ENCODE measurements at regions not wholly inside any gene's neighbourhood (a gene's known extent, or its start where the extent isn't known, plus 50 kb on each side); places are given as distances from the start of the nearest gene placed in this dataset.

- H3K79me2 ChIP-seq, result no peaks in the 10 kb centered on the region
- no peak overlapping the region for H3K4me2 ChIP-seq (ENCODE audit: low read length)
- no peaks in the 10 kb centered on the region for H3K9me3 ChIP-seq (ENCODE audit: control insufficient read depth, low read length)
- no peaks in the 10 kb centered on the region for H3K27me3 ChIP-seq (ENCODE audit: control insufficient read depth, insufficient read depth, low read length)
- H3K4me1 ChIP-seq, result no peaks in the 10 kb centered on the region
- H3K36me3 ChIP-seq (ENCODE audit: control insufficient read depth, insufficient read depth, low read length), result no peaks in the 10 kb centered on the region
- no peak overlapping the region for H3K27ac ChIP-seq
- no peak overlapping the region for H3K4me3 ChIP-seq (ENCODE audit: low read depth, low read length)
- no peak overlapping the region for H3K9ac ChIP-seq
- H2AFZ ChIP-seq, result no peak overlapping the region
- TF ChIP-seq CTCF (IDR thresholded peaks at IDR 0.05), result no peak
These were observed 97.2 kb upstream of the SFSWAP start for GRCh38 chr12:131613678-131614077.

- no peaks in the 10 kb centered on the region for H3K27me3 ChIP-seq (ENCODE audit: control insufficient read depth, insufficient read depth, low read length)
- TF ChIP-seq CTCF (IDR thresholded peaks at IDR 0.05), result no peak
- H3K9ac ChIP-seq, result no peak overlapping the region
- no peak overlapping the region for H2AFZ ChIP-seq
- no peaks in the 10 kb centered on the region for H3K79me2 ChIP-seq
- H3K4me2 ChIP-seq (ENCODE audit: low read length), result no peak overlapping the region
- H3K36me3 ChIP-seq (ENCODE audit: control insufficient read depth, insufficient read depth, low read length), result no peaks in the 10 kb centered on the region
- H3K9me3 ChIP-seq (ENCODE audit: control insufficient read depth, low read length), result no peaks in the 10 kb centered on the region
- no peak overlapping the region for H3K27ac ChIP-seq
- H3K4me3 ChIP-seq (ENCODE audit: low read depth, low read length), result no peak overlapping the region
- H3K4me1 ChIP-seq, result no peaks in the 10 kb centered on the region
These were observed 95.4 kb upstream of the SFSWAP start for GRCh38 chr12:131615326-131616042.

GRCh38 chr12:131616043-131616700, 94.7 kb upstream of the SFSWAP start:
- Histone ChIP-seq H3K9ac (no peak overlapping the region), H3K9me3 (ENCODE audit: control insufficient read depth, low read length) (no peaks in the 10 kb centered on the region), H3K4me2 (ENCODE audit: low read length) (no peak overlapping the region), H3K27ac (no peak overlapping the region), H3K4me1 (no peaks in the 10 kb centered on the region), H3K4me3 (ENCODE audit: low read depth, low read length) (no peak overlapping the region), H3K27me3 (ENCODE audit: control insufficient read depth, insufficient read depth, low read length) (no peaks in the 10 kb centered on the region), H2AFZ (no peak overlapping the region), H3K36me3 (ENCODE audit: control insufficient read depth, insufficient read depth, low read length) (no peaks in the 10 kb centered on the region), H3K79me2 (no peaks in the 10 kb centered on the region)
- TF ChIP-seq CTCF (IDR thresholded peaks at IDR 0.05), result no peak

GRCh38 chr12:131616738-131617137, 94.2 kb upstream of the SFSWAP start:
- Histone ChIP-seq H3K27ac (no peak overlapping the region), H3K4me2 (ENCODE audit: low read length) (no peak overlapping the region), H3K36me3 (ENCODE audit: control insufficient read depth, insufficient read depth, low read length) (no peaks in the 10 kb centered on the region), H3K9me3 (ENCODE audit: control insufficient read depth, low read length) (no peaks in the 10 kb centered on the region), H3K9ac (no peak overlapping the region), H3K79me2 (no peaks in the 10 kb centered on the region), H3K27me3 (ENCODE audit: control insufficient read depth, insufficient read depth, low read length) (no peaks in the 10 kb centered on the region), H3K4me1 (no peaks in the 10 kb centered on the region), H3K4me3 (ENCODE audit: low read depth, low read length) (no peak overlapping the region), H2AFZ (no peak overlapping the region)
- no peak for TF ChIP-seq CTCF (IDR thresholded peaks at IDR 0.05)

- H3K4me3 ChIP-seq (ENCODE audit: low read depth, low read length), result no peak overlapping the region
- H3K4me1 ChIP-seq, result no peaks in the 10 kb centered on the region
- no peak for TF ChIP-seq CTCF (IDR thresholded peaks at IDR 0.05)
- no peaks in the 10 kb centered on the region for H3K79me2 ChIP-seq
- H3K27me3 ChIP-seq (ENCODE audit: control insufficient read depth, insufficient read depth, low read length), result no peaks in the 10 kb centered on the region
- no peak overlapping the region for H3K4me2 ChIP-seq (ENCODE audit: low read length)
- no peaks in the 10 kb centered on the region for H3K36me3 ChIP-seq (ENCODE audit: control insufficient read depth, insufficient read depth, low read length)
- H3K27ac ChIP-seq, result no peak overlapping the region
- no peak overlapping the region for H3K9ac ChIP-seq
- no peak overlapping the region for H2AFZ ChIP-seq
- H3K9me3 ChIP-seq (ENCODE audit: control insufficient read depth, low read length), result no peaks in the 10 kb centered on the region
These were observed 93.7 kb upstream of the SFSWAP start for GRCh38 chr12:131617179-131617578.

Data from parathyroid adenoma (tissue), 2 donors.